ENCODE measurements at regions not wholly inside any gene's neighbourhood (a gene's known extent, or its start where the extent isn't known, plus 50 kb on each side); places are given as distances from the start of the nearest gene placed in this dataset.

- no TSS peak for BruUV-seq (replicated peaks)
- Histone ChIP-seq H3K27me3 (ENCODE audit: low read length) (no peaks in the 10 kb centered on the region), H3K27ac (ENCODE audit: low read length) (no peak overlapping the region), H4K20me1 (ENCODE audit: low read length) (no peaks in the 10 kb centered on the region), H3K4me3 (ENCODE audit: low read length) (no peak overlapping the region), H3K4me1 (ENCODE audit: insufficient read depth, low read length) (no peaks in the 10 kb centered on the region), H3K9me2 (replicated peaks; ENCODE audit: low read length) (no peaks in the 10 kb centered on the region), H3K79me2 (ENCODE audit: low read length) (no peaks in the 10 kb centered on the region), H3K9me3 (ENCODE audit: low read length) (no peaks in the 10 kb centered on the region), H3F3A (ENCODE audit: low read length, unreplicated experiment) (no peaks in the 10 kb centered on the region), H3K9ac (ENCODE audit: low read length) (no peak overlapping the region), H3K36me3 (ENCODE audit: low read depth, low read length) (no peaks in the 10 kb centered on the region), H2AFZ (ENCODE audit: low read length) (no peak overlapping the region), H3K4me2 (ENCODE audit: low read length) (no peak overlapping the region)
- ChIA-PET CTCF (no interaction called here), POLR2A (ENCODE audit: unreplicated experiment) (no interaction called here)
- DNase-seq, result no peak
- ATAC-seq, result no peak
- TF ChIP-seq CTCF (conservative IDR thresholded peaks at IDR 0.05; ENCODE audit: low read depth, low read length) (no peak), EZH2 (IDR thresholded peaks at IDR 0.05; ENCODE audit: low read length, unreplicated experiment) (no peak), EZH2phosphoT487 (IDR thresholded peaks at IDR 0.05; ENCODE audit: borderline replicate concordance, low read length) (no peak)
- intact Hi-C loops (cut with micrococcal nuclease), result no loop called here
These were observed 438.3 kb upstream of the PRKX start for GRCh38 chrX:4151798-4152197.

GRCh38 chrX:4150259-4150658 lies 436.8 kb upstream of the PRKX start:
- BruUV-seq (replicated peaks), result no TSS peak
- TF ChIP-seq CTCF (conservative IDR thresholded peaks at IDR 0.05; ENCODE audit: low read depth, low read length), result no peak
- no peak for TF ChIP-seq EZH2phosphoT487 (IDR thresholded peaks at IDR 0.05; ENCODE audit: borderline replicate concordance, low read length)
- no peak for TF ChIP-seq EZH2 (IDR thresholded peaks at IDR 0.05; ENCODE audit: low read length, unreplicated experiment)
- H3K4me3 ChIP-seq (ENCODE audit: low read length), result no peak overlapping the region
- intact Hi-C loops (cut with micrococcal nuclease), result no loop called here
- H3K79me2 ChIP-seq (ENCODE audit: low read length), result no peaks in the 10 kb centered on the region
- CTCF ChIA-PET, result no interaction called here
- H3K9me2 ChIP-seq (replicated peaks; ENCODE audit: low read length), result no peaks in the 10 kb centered on the region
- no peak overlapping the region for H3K9ac ChIP-seq (ENCODE audit: low read length)
- no peak for ATAC-seq
- H3K36me3 ChIP-seq (ENCODE audit: low read depth, low read length), result no peaks in the 10 kb centered on the region
- POLR2A ChIA-PET (ENCODE audit: unreplicated experiment), result no interaction called here
- H3K4me1 ChIP-seq (ENCODE audit: insufficient read depth, low read length), result no peaks in the 10 kb centered on the region
- no peak overlapping the region for H3K27ac ChIP-seq (ENCODE audit: low read length)
- no peak for DNase-seq
- no peak overlapping the region for H3K4me2 ChIP-seq (ENCODE audit: low read length)
- no peaks in the 10 kb centered on the region for H4K20me1 ChIP-seq (ENCODE audit: low read length)
- H3F3A ChIP-seq (ENCODE audit: low read length, unreplicated experiment), result no peaks in the 10 kb centered on the region
- H3K9me3 ChIP-seq (ENCODE audit: low read length), result no peaks in the 10 kb centered on the region
- H2AFZ ChIP-seq (ENCODE audit: low read length), result no peak overlapping the region
- H3K27me3 ChIP-seq (ENCODE audit: low read length), result no peaks in the 10 kb centered on the region

GRCh38 chrX:4129626-4130025 lies 416.2 kb upstream of the PRKX start:
- ChIA-PET POLR2A (ENCODE audit: unreplicated experiment) (no interaction called here), CTCF (no interaction called here)
- DNase-seq, result no peak
- no TSS peak for BruUV-seq (replicated peaks)
- intact Hi-C loops (cut with micrococcal nuclease), result no loop called here
- H3K36me3 ChIP-seq (ENCODE audit: low read depth, low read length), result no peaks in the 10 kb centered on the region
- no peak overlapping the region for H3K27ac ChIP-seq (ENCODE audit: low read length)
- H3K27me3 ChIP-seq (ENCODE audit: low read length), result peaks cover 11% of the 10 kb centered on the region
- no peak overlapping the region for H3K4me3 ChIP-seq (ENCODE audit: low read length)
- H2AFZ ChIP-seq (ENCODE audit: low read length), result no peak overlapping the region
- H3K79me2 ChIP-seq (ENCODE audit: low read length), result no peaks in the 10 kb centered on the region
- H3K9me3 ChIP-seq (ENCODE audit: low read length), result no peaks in the 10 kb centered on the region
- no peak for ATAC-seq
- H3K4me1 ChIP-seq (ENCODE audit: insufficient read depth, low read length), result no peaks in the 10 kb centered on the region
- H3K4me2 ChIP-seq (ENCODE audit: low read length), result no peak overlapping the region
- H4K20me1 ChIP-seq (ENCODE audit: low read length), result no peaks in the 10 kb centered on the region
- H3K9ac ChIP-seq (ENCODE audit: low read length), result no peak overlapping the region
- TF ChIP-seq EZH2phosphoT487 (IDR thresholded peaks at IDR 0.05; ENCODE audit: borderline replicate concordance, low read length) (no peak), EZH2 (IDR thresholded peaks at IDR 0.05; ENCODE audit: low read length, unreplicated experiment) (no peak), CTCF (conservative IDR thresholded peaks at IDR 0.05; ENCODE audit: low read depth, low read length) (no peak)
- no peaks in the 10 kb centered on the region for H3K9me2 ChIP-seq (replicated peaks; ENCODE audit: low read length)
- no peaks in the 10 kb centered on the region for H3F3A ChIP-seq (ENCODE audit: low read length, unreplicated experiment)
